Retinal pigment epithelial cell (primary cell): ENCODE measurements at regions not wholly inside any gene's neighbourhood (a gene's known extent, or its start where the extent isn't known, plus 50 kb on each side); places are given as distances from the start of the nearest gene placed in this dataset.

Source experiments
- DNase-seq: peaks from one replicate; pipeline ENCODE4 v3.0.0-alpha.2; 2010; ENCODE audit warnings: low read depth
- H3K4me3 ChIP-seq: 2 replicates; pipeline ENCODE4 v1.5.1; 2011; ENCODE audit warnings: mild to moderate bottlenecking, low read length, control low read depth, moderate library complexity
- TF ChIP-seq, protein P1 (sequence below): conservative IDR thresholded peaks from 2 replicates; pipeline ENCODE4 v1.5.1; 2011; ENCODE audit warnings: low read depth, low read length, control low read depth, inconsistent platforms

DNA sequence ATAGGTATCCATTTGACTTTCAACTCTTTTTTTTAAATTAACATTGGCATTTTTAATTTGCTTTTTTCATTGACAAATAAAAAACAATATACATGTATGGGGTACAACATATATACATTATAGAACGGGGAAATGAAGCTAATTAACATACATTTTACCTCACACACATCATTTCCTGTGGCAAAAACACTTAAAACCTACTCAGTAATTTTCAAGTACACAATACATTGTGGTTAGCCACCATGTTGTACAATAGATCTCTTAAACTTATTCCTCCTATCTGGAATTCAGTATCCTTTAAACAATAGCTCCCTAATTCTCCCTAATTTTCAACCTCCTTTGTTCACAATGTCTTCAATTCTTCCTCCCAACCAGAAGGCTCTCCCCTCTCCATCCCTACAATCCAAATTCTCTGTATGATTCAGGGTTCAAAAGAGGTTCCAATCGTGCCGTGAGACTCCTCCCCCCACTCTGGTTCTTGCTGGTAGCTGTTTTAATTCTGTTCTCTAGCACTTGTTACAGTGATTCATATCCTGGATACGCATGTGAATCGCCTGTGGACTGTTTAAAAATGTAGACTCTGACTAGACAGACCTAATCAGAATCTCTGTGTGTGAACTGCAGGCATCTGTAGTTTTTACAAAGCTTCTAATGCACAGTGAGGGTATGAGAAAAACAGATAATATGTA, 87.6 kb upstream of the DUSP10 start:
- no peak overlapping the region for H3K4me3 ChIP-seq
- TF ChIP-seq, protein P1, sequence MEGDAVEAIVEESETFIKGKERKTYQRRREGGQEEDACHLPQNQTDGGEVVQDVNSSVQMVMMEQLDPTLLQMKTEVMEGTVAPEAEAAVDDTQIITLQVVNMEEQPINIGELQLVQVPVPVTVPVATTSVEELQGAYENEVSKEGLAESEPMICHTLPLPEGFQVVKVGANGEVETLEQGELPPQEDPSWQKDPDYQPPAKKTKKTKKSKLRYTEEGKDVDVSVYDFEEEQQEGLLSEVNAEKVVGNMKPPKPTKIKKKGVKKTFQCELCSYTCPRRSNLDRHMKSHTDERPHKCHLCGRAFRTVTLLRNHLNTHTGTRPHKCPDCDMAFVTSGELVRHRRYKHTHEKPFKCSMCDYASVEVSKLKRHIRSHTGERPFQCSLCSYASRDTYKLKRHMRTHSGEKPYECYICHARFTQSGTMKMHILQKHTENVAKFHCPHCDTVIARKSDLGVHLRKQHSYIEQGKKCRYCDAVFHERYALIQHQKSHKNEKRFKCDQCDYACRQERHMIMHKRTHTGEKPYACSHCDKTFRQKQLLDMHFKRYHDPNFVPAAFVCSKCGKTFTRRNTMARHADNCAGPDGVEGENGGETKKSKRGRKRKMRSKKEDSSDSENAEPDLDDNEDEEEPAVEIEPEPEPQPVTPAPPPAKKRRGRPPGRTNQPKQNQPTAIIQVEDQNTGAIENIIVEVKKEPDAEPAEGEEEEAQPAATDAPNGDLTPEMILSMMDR = no peak

DNA sequence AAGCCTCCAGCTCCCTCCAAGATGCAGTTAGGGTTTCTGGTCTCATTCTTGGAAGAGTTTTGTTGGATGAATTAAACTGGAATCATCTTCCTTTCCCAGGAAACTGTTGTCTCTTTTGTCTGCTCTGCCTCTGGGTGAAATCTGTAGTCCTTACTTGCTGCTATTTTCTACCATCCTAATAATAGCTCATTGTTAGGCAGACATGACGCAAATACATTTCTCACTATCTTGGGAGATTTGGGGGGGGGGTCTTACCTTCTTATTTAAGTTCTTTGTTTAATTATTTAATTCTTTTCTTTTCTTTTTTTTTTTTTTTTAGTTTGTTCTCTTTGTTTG, 85.4 kb upstream of the DUSP10 start:
- no peak overlapping the region for H3K4me3 ChIP-seq
- no peak for DNase-seq
- TF ChIP-seq, protein P1 = no peak

More for the DNA sequence above, 87.6 kb upstream of the DUSP10 start:
- DNase-seq = peak; percentile 85

DNA sequence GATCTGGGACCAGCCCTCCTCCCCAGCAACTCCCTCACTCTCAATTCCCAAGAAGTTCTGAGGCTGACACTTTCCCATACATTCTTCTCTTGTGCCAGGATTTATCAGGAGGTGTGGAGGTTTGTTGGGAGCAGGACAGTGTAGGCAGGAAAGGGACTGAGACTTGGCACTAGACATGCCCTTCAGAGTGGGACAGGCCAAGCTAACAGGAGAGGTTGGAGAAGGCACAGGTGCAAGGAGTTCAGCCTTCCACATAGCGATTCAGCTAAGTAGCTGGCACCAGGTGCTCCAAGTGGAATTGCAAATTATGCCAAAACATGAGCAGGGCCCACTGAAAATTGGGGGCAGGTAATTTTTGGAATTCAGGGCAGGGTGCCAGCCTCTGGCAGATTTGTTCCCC, 83.0 kb upstream of the DUSP10 start:
- no peak overlapping the region for H3K4me3 ChIP-seq
- TF ChIP-seq, protein P1 = no peak

DNA sequence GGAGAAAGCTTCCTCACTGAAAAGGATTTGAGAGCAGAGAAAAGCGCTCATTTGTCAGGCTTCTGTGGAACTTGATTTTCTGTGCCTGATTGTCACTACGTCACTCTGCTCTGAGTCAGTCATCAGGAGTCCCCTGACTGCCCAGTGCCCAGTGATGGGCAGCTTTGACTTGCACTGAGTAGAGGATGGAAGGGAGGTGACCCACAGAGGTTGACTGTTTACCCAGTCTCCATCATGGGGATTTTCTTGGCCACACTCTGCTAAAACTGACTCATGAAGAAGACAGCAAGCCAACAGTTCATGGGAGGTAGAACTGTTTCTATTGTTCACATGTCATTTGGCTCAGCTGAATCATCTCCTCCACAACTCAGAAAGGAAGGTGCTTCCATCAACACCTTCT, 82.1 kb upstream of the DUSP10 start:
- no peak overlapping the region for H3K4me3 ChIP-seq
- TF ChIP-seq, protein P1 = no peak
- no peak for DNase-seq

More for the DNA sequence above, 83.0 kb upstream of the DUSP10 start:
- DNase-seq = no peak

DNA sequence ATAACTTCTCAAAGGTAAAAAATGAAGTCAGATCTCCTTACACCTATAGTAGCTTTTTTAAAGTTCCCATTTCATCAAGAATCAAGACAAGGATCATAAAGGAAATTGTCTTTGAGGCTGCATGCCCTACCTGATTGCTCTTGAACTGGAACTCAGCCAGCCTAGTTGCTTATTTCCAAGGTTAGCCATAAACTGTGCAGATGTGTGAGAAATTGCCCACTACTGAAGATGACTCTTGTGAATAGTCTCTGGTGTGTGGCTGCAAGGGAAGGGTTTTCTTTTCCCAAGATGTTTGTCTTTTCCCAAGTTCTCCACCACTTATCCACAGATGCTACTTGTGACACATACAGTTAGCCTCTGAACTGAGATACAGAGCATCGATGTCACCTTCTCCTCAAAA, 81.7 kb upstream of the DUSP10 start:
- DNase-seq = no peak
- TF ChIP-seq, protein P1 = no peak
- H3K4me3 ChIP-seq = no peak overlapping the region

DNA sequence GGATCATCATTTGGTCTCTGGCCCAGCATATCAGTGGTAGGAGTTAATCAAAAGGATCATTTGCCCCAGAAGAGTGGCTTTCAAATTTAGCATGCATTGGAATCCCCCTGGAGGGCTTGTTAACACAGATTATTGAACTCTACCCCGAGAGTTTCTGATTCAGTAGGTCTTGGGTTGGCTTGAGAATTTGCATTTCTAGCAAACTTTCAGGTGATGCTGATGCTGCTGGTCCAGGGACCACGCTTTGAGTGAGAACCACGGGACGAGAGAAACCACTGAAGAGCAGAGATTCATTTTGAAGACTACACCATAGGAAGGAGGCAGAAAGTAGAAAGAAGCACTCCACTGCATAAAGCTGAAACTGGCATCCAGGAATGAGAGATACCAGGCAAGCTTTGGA, 81.3 kb upstream of the DUSP10 start:
- no peak for DNase-seq
- no peak overlapping the region for H3K4me3 ChIP-seq
- TF ChIP-seq, protein P1 = no peak

DNA sequence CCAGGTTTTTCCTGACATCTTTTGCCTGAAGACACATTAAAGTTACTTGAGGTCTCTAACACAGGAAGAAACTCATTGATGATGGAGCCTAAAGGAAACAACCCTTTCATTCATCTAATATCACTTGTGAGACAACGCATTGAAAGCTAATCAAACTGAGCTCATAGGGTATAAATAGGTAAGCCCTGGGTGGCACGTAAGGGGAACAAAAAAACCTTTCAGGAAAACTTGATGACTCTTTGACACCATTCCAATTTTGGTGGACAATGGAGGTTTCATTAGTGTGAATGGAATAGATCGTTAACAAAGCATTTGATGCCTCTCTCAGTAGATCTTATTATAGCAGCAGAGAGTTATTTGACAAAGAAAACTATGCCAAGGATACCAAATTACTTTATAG, 80.7 kb upstream of the DUSP10 start:
- DNase-seq = no peak
- H3K4me3 ChIP-seq = no peak overlapping the region
- TF ChIP-seq, protein P1 = no peak
